ENCODE measurements at regions not wholly inside any gene's neighbourhood (a gene's known extent, or its start where the extent isn't known, plus 50 kb on each side); places are given as distances from the start of the nearest gene placed in this dataset.

DNA sequence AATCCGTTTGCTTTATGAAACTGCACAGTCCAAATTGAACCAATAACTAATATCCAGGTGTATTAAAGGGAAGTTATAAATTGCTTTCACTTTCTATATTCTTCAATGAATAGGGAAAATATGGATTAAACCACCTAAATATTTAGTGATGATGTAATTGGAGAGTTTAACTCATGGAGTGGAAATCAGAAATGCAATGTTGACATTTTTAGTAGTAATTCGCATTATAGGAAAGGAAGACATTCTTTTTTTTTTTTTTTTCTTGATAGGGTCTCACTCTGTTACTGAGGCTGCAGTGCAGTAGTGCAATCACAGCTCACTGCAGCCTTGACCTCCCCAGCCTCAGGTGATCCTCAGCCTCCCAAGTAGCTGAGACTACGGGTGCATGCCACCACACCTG is 321.9 kb downstream of the RNF144A start:
- TF ChIP-seq, protein P1, sequence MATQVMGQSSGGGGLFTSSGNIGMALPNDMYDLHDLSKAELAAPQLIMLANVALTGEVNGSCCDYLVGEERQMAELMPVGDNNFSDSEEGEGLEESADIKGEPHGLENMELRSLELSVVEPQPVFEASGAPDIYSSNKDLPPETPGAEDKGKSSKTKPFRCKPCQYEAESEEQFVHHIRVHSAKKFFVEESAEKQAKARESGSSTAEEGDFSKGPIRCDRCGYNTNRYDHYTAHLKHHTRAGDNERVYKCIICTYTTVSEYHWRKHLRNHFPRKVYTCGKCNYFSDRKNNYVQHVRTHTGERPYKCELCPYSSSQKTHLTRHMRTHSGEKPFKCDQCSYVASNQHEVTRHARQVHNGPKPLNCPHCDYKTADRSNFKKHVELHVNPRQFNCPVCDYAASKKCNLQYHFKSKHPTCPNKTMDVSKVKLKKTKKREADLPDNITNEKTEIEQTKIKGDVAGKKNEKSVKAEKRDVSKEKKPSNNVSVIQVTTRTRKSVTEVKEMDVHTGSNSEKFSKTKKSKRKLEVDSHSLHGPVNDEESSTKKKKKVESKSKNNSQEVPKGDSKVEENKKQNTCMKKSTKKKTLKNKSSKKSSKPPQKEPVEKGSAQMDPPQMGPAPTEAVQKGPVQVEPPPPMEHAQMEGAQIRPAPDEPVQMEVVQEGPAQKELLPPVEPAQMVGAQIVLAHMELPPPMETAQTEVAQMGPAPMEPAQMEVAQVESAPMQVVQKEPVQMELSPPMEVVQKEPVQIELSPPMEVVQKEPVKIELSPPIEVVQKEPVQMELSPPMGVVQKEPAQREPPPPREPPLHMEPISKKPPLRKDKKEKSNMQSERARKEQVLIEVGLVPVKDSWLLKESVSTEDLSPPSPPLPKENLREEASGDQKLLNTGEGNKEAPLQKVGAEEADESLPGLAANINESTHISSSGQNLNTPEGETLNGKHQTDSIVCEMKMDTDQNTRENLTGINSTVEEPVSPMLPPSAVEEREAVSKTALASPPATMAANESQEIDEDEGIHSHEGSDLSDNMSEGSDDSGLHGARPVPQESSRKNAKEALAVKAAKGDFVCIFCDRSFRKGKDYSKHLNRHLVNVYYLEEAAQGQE (IDR thresholded peaks at IDR 0.05; ENCODE audit: low read depth) = no peak
- TF ChIP-seq TEAD4 (IDR thresholded peaks at IDR 0.05) (no peak), TCF12 (IDR thresholded peaks at IDR 0.05; ENCODE audit: low read depth) (no peak), FOXM1 (IDR thresholded peaks at IDR 0.05; ENCODE audit: borderline replicate concordance, low read depth) (no peak)
- TF ChIP-seq, protein P2, sequence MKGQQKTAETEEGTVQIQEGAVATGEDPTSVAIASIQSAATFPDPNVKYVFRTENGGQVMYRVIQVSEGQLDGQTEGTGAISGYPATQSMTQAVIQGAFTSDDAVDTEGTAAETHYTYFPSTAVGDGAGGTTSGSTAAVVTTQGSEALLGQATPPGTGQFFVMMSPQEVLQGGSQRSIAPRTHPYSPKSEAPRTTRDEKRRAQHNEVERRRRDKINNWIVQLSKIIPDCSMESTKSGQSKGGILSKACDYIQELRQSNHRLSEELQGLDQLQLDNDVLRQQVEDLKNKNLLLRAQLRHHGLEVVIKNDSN (IDR thresholded peaks at IDR 0.05) = no peak

DNA sequence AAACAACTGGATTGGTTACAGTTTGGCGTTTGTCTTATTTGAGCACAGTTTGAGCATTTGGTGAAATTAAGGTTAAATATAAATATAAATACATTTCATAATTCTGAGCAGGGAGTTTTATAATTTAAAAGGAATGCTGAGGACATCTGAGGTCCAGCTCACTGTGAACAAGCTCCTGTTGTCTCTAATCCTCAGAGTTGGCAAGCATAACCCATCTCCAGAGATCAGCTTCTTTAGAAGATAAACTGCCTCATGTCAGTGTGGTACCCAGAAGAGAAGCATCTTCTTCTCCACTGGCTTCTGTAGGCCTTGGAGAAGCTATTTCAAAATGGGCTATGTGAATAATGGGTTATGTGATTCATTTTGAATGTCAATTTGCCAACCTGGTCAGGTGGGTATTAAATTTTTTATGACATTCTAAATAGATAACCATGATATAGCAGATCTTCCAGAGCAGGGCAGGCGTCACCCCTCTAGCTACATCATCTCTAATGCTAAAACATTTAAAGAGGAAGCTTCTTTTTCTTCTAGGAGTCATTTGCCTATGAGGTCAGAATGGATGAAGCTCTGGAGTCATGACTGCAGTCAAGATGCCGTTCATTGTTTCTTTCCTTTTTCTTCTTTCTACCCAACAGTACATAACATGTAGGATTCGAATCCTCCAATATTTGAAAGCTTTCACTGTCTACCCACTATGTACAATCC is 324.0 kb downstream of the RNF144A start:
- TF ChIP-seq FOXM1 (IDR thresholded peaks at IDR 0.05; ENCODE audit: borderline replicate concordance, low read depth) (no peak), NFIC (IDR thresholded peaks at IDR 0.05) (no peak), MAX (IDR thresholded peaks at IDR 0.05) (no peak), YY1 (IDR thresholded peaks at IDR 0.05; ENCODE audit: low read depth) (no peak), CREB1 (IDR thresholded peaks at IDR 0.05; ENCODE audit: low read depth) (no peak), EGR1 (IDR thresholded peaks at IDR 0.05) (no peak), ZBTB7A (IDR thresholded peaks at IDR 0.05; ENCODE audit: low read depth) (no peak), TAF1 (IDR thresholded peaks at IDR 0.05; ENCODE audit: low read depth) (no peak), TCF12 (IDR thresholded peaks at IDR 0.05; ENCODE audit: low read depth) (no peak), EP300 (IDR thresholded peaks at IDR 0.05; ENCODE audit: borderline replicate concordance) (no peak), RAD21 (IDR thresholded peaks at IDR 0.05; ENCODE audit: low read depth) (no peak), TEAD4 (IDR thresholded peaks at IDR 0.05) (no peak), CEBPB (IDR thresholded peaks at IDR 0.05) (no peak)
- TF ChIP-seq, protein P1 (IDR thresholded peaks at IDR 0.05; ENCODE audit: low read depth) = no peak
- TF ChIP-seq, protein P2 (IDR thresholded peaks at IDR 0.05) = no peak

DNA sequence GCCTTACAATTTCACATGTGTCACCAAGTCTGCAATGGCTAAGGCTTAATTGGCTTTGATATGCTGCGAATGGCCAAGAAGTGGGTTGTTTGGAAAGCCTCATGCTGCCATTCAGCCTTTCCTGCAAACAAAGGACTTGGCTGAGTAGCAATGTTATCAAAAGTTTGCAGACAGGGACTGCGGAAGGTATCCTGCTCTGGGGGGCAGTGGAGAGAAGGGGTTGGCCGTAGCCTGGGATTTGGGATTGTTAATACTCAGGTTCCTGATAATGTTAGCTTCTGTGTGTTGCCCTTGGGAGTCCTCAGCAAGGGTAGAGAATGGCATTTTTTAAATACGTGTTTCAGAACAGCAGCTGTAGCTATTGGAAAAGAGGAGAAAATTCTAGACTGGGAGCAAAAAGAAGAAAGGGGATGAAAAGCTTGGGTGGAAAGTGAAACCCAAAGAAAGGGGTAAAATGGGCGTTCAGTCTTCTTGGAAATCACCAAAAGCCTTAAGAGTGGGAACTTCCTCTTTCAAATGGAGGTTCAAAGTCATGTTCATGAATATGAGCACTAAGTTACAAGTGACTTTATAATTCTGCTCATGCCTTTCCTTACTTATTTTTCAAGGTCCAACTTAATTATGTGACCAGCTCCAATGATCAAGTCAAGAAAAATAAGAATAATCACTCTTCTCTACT is 325.1 kb downstream of the RNF144A start:
- TF ChIP-seq NFIC (IDR thresholded peaks at IDR 0.05) (no peak), EGR1 (IDR thresholded peaks at IDR 0.05) (no peak), YY1 (IDR thresholded peaks at IDR 0.05; ENCODE audit: low read depth) (no peak), CEBPB (IDR thresholded peaks at IDR 0.05) (no peak), RAD21 (IDR thresholded peaks at IDR 0.05; ENCODE audit: low read depth) (no peak), EP300 (IDR thresholded peaks at IDR 0.05; ENCODE audit: borderline replicate concordance) (no peak), CREB1 (IDR thresholded peaks at IDR 0.05; ENCODE audit: low read depth) (no peak), MAX (IDR thresholded peaks at IDR 0.05) (no peak), FOXM1 (IDR thresholded peaks at IDR 0.05; ENCODE audit: borderline replicate concordance, low read depth) (no peak), ZBTB7A (IDR thresholded peaks at IDR 0.05; ENCODE audit: low read depth) (no peak), TAF1 (IDR thresholded peaks at IDR 0.05; ENCODE audit: low read depth) (no peak), TCF12 (IDR thresholded peaks at IDR 0.05; ENCODE audit: low read depth) (no peak), TEAD4 (IDR thresholded peaks at IDR 0.05) (no peak)
- TF ChIP-seq, protein P1 (IDR thresholded peaks at IDR 0.05; ENCODE audit: low read depth) = no peak
- TF ChIP-seq, protein P2 (IDR thresholded peaks at IDR 0.05) = no peak
